Aorta (tissue), 5 donors: ENCODE measurements at regions not wholly inside any gene's neighbourhood (a gene's known extent, or its start where the extent isn't known, plus 50 kb on each side); places are given as distances from the start of the nearest gene placed in this dataset.
"Not testable (repeated sequence)": the region's sequence is repeated elsewhere in the genome, so short reads cannot be mapped to it uniquely, and the experiment has no call there.

Experiments used
- ATAC-seq: fragments of 200-7000 bp; cut with Tn5 transposase; one replicate; pipeline ENCODE4 v1.9.1; 2022; ENCODE audit warnings: moderate library complexity; ENCODE audit not compliant: low FRiP score
- DNase-seq, 2 donors: peaks; one replicate each; pipeline ENCODE4 v3.0.0-alpha.2; 2020
- H3K27ac ChIP-seq, 2 donors: one replicate each; pipeline ENCODE4 v1.5.1; 2013; ENCODE audit warnings: low read length in 2 of 2, mild to moderate bottlenecking in 2 of 2, moderate library complexity in 2 of 2, control low read depth in 1 of 2, inconsistent platforms in 1 of 2, low read depth in 1 of 2
- H3K27me3 ChIP-seq, 2 donors: one replicate each; pipeline ENCODE4 v1.6.1; 2013; ENCODE audit warnings: control low read depth in 1 of 2, low read length in 1 of 2, mild to moderate bottlenecking in 1 of 2, moderate library complexity in 1 of 2; ENCODE audit not compliant: insufficient read depth in 2 of 2, control insufficient read depth in 1 of 2
- H3K36me3 ChIP-seq, 2 donors: one replicate each; pipeline ENCODE4 v1.6.1; 2013; ENCODE audit warnings: control low read depth in 1 of 2, low read length in 1 of 2, mild to moderate bottlenecking in 1 of 2; ENCODE audit not compliant: insufficient read depth in 2 of 2, control insufficient read depth in 1 of 2
- H3K4me1 ChIP-seq, 2 donors: one replicate each; pipeline ENCODE4 v1.6.1; 2013; ENCODE audit warnings: low read length in 2 of 2, control low read depth in 1 of 2, mild to moderate bottlenecking in 1 of 2, moderate library complexity in 1 of 2; ENCODE audit not compliant: insufficient read depth in 2 of 2, control insufficient read depth in 1 of 2
- H3K4me3 ChIP-seq, 2 donors: one replicate each; pipeline ENCODE4 v1.5.1; 2013; ENCODE audit warnings: low read length in 2 of 2, control low read depth in 1 of 2, mild to moderate bottlenecking in 1 of 2
- H3K9me3 ChIP-seq: one replicate; pipeline ENCODE4 v1.6.1; 2013; ENCODE audit warnings: mild to moderate bottlenecking, low read length; ENCODE audit not compliant: control insufficient read depth
- WGBS, 2 donors: extraction: QIAGEN DNeasy Blood & Tissue Kit; methylation state at CpG; one replicate each; pipeline ENCODE4 v1.1.7; 2013; 5-methylcytosine and 5-hydroxymethylcytosine counted together
- intact Hi-C, 2 donors: fragments of 100-400 bp; cut with DNase I; formaldehyde crosslinking; loops; one replicate each; pipeline versions ENCODE4 v1.14.2 to v1.15.0; 2022
- donor health status: healthy with polysubstance abuse.
- donor health status: Bipolar disorder and iron deficiency.
- donor health status: DM: no; HTN: no; CAD: no.
- donor health status: DM: no; HTN: no; CAD: no.
- donor health status: DM: yes; HTN: yes; CAD: no.

DNA sequence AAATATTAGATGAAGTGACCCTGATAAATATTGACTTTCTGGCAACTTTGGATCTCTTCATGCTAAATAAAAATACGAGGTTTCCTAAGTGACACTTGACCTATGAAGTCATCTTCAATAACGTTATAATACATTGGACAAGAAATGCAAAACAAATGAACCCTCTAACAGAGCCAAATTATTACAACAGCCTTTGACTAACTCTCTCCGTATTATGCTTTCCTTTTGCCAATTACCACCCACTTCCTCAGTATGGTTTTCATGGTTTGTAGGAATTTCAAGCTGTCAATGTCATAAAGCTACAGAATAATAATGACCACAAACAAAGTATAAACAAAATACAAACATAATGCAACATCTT, 210.5 kb downstream of the MOXD1 start:
- no peaks in the 10 kb centered on the region for H3K36me3 ChIP-seq
- no peaks in the 10 kb centered on the region for H3K9me3 ChIP-seq
- no peaks in the 10 kb centered on the region for H3K27me3 ChIP-seq
- WGBS, 2 donors, result 0 to 4% methylated on average over 3 of the region's 3 CpGs
- DNase-seq, result no peak
- intact Hi-C loops, result no loop called here
- peak; percentile 74 for ATAC-seq
- H3K4me1 ChIP-seq, result peaks cover 2 to 5% of the 10 kb centered on the region in 2 donors
- no peak overlapping the region for H3K27ac ChIP-seq
- H3K4me3 ChIP-seq, result no peak overlapping the region

DNA sequence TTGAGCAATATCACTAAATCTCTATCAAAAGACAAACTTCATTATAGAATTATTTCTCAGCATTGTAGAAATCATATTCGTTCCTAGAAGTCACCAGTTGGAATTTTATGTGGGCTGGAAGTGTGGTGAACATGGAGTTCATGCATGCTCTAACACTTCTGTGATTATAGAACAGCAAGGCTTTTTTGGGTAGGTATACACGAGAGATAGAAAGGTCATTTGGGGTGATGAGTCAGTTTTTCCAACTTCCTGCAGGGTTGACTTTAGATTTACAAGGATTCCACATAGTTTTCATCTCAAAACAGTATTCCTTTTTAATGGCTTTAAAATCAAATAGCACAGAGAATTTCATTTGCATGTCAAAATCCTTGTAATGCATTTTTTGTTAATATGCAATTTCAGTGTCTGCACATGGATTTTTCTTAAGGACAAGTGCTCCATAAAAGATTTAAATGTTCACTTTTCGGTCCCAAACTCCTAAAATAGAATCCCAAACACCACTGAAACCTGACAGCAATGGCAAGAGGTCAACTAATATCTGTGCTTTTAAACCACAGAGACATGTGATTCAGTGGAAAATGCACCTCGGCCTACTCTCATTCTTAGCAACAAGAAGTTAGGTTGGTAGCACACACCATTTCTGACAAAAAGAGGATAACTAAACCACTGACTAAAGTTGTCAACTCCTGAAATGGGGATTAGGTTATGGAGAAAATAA, 211.0 kb downstream of the MOXD1 start:
- Histone ChIP-seq H3K27me3 (no peaks in the 10 kb centered on the region), H3K36me3 (no peaks in the 10 kb centered on the region), H3K4me1 (peaks cover 2 to 5% of the 10 kb centered on the region in 2 donors), H3K27ac (peak overlapping the region; percentile 2 to 69), H3K4me3 (no peak overlapping the region), H3K9me3 (no peaks in the 10 kb centered on the region)
- DNase-seq (no peak), ATAC-seq (no peak)
- intact Hi-C loops, result no loop called here
- WGBS, 2 donors, result 7% methylated on average over 4 of the region's 4 CpGs

DNA sequence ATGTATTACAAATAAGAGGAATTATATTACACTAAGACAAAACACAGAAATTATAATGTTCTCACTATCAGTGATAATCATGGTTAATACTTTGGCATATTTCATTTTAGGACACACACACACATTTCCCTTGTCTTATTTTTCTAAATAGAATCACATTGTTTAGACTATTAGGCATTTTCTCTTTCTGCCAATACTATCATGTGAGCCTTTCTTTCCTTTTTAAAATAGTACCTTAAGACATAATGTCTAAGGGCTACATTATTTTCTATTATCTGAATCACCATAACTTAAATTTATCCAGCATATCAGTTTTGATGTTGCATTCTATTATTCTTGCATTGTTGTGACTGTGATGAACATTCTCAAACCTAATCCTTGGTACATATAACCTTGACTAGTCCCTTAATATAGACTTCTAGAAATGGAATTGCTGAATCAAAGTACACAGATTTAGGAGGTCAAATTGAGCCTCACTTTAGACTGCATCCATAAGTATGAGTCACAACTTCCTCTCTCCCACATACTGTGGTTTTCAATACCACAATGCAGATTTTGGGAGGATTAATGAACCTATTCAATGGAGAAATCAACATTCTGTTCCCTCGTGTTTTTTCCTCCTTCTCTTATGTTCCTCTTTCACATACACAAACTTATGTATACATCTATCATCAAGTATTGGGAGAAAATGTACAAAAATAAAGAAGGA, 212.6 kb downstream of the MOXD1 start:
- 54 to 64% methylated on average over 1 of the region's 1 CpG for WGBS, 2 donors
- H3K27me3 ChIP-seq, result no peaks in the 10 kb centered on the region
- H3K4me3 ChIP-seq, result no peak overlapping the region
- ATAC-seq, result no peak
- intact Hi-C loops, result no loop called here
- peak overlapping the region in 1 of 2 donors; percentile 63 for H3K27ac ChIP-seq
- H3K4me1 ChIP-seq, result peaks cover 2 to 5% of the 10 kb centered on the region in 2 donors
- H3K9me3 ChIP-seq, result no peaks in the 10 kb centered on the region
- no peaks in the 10 kb centered on the region for H3K36me3 ChIP-seq
- no peak for DNase-seq

DNA sequence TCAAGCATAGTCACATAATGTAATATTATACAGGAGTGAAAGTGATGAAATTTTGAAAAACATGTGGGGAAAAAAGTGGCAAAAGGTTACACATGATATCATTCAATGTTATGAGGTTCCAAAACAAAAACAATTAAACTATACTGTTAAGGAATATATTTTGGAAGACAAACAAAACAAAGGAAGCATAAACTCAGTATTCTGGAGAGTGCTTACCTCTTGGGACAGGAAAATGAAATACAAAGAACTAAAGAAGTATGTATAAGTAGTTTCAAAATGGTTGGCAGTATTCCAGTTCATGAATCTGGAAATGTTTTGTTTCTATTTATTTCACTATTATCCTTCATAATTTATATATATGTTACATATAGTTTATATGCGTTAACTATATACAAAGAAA, 213.5 kb downstream of the MOXD1 start:
- DNase-seq (no peak), ATAC-seq (no peak)
- Histone ChIP-seq H3K36me3 (no peaks in the 10 kb centered on the region), H3K4me1 (peaks cover 2 to 5% of the 10 kb centered on the region in 2 donors), H3K4me3 (no peak overlapping the region), H3K9me3 (no peaks in the 10 kb centered on the region), H3K27me3 (no peaks in the 10 kb centered on the region), H3K27ac (no peak overlapping the region)
- intact Hi-C loops, result no loop called here
- WGBS, 2 donors, result 94 to 96% methylated on average over 1 of the region's 1 CpG

DNA sequence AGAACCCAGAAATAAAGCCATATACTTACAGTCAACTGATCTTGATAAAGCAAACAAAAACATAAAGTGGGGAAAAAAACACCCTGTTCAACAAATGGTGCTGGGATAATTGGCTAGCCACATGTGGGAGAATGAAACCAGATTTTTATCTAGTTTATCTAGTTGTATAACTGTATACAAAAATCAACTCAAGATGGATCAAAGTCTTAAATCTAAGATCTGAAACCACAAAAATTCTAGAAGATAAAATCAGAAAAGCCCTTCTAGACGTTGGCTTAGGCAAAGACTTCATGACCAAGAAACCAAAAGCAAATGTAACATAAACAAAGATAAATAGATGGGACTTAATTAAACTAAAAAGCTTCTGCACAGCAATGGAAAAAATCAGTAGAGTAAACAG, 216.3 kb downstream of the MOXD1 start:
- H3K36me3 ChIP-seq, H3K27ac ChIP-seq, H3K4me1 ChIP-seq, DNase-seq, ATAC-seq, H3K4me3 ChIP-seq, intact Hi-C loops, H3K9me3 ChIP-seq, H3K27me3 ChIP-seq: not testable (repeated sequence)
- 81 to 82% methylated on average over 1 of the region's 1 CpG for WGBS, 2 donors

- intact Hi-C loops, result no loop called here
- WGBS, 2 donors, result 71 to 73% methylated on average over 3 of the region's 3 CpGs
- Histone ChIP-seq H3K27ac (no peak overlapping the region), H3K4me3 (no peak overlapping the region), H3K36me3 (no peaks in the 10 kb centered on the region), H3K9me3 (no peaks in the 10 kb centered on the region), H3K4me1 (no peaks in the 10 kb centered on the region), H3K27me3 (no peaks in the 10 kb centered on the region)
- DNase-seq, result no peak
- no peak for ATAC-seq
Observed at GRCh38 chr6:132179955-132180354, 221.3 kb downstream of the MOXD1 start.

- H3K9me3 ChIP-seq, result peaks cover 2% of the 10 kb centered on the region
- no peak overlapping the region for H3K27ac ChIP-seq
- no peak for DNase-seq
- WGBS, 2 donors, result 95 to 96% methylated on average over 3 of the region's 3 CpGs
- H3K4me1 ChIP-seq, result no peaks in the 10 kb centered on the region
- H3K27me3 ChIP-seq, result no peaks in the 10 kb centered on the region
- H3K36me3 ChIP-seq, result no peaks in the 10 kb centered on the region
- H3K4me3 ChIP-seq, result no peak overlapping the region
- ATAC-seq, result no peak
- intact Hi-C loops, result no loop called here
Observed at GRCh38 chr6:132174919-132175318, 223.7 kb upstream of the CCN2 start.

- Histone ChIP-seq H3K9me3 (peaks cover 2% of the 10 kb centered on the region), H3K4me3 (no peak overlapping the region), H3K27me3 (no peaks in the 10 kb centered on the region), H3K36me3 (no peaks in the 10 kb centered on the region), H3K27ac (no peak overlapping the region), H3K4me1 (peaks cover 3 to 6% of the 10 kb centered on the region in 2 donors)
- DNase-seq (no peak), ATAC-seq (no peak)
- 84% methylated on average over 3 of the region's 3 CpGs for WGBS, 2 donors
- intact Hi-C loops, result loop anchor here (2.0 to 10.0 kb wide), 2 partner anchors 46 to 244 kb away; no protein-coding TSS in a partner anchor
Observed at GRCh38 chr6:132168961-132169360, 217.8 kb upstream of the CCN2 start.
